ENCODE measurements at regions not wholly inside any gene's neighbourhood (a gene's known extent, or its start where the extent isn't known, plus 50 kb on each side); places are given as distances from the start of the nearest gene placed in this dataset.

DNA sequence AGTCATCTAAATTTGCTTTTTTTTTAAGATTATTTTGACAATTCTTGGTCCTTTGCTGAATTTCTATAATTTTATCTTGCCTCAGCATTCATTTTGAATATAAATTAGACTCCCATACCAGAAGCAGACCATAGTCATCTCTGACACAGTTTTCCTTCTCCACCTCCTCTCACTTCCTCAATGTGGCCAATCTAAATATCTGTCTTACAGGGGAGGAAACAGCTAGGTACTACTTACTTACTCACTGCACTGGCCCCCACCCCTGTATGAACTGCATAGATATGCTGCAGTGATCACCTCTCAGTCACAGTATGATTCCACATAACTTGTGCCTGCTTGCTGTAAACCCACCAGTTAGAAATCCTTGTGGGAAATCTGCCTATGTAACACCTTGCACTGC is 665.6 kb downstream of the FGF9 start:
- no peak for DNase-seq

DNA sequence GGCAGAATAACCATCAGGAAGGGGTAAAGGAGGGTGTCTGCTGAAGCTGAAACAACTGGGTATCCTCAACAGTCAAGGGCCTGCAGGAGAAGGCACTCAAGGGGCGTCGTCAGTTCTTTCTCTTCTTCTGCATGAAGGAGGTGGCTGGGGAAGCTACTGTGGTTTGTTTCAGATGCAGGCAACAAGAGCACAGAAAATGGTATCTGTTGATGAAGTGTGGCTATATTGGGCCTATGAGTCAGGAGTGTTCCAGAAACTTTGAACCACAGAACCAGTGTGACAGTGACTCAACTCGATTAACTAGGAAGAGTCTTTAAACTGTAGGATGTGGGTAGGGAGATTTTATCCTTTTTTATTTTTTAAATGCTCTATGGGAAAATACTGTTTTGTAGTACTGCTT is 686.3 kb downstream of the FGF9 start:
- DNase-seq = no peak

DNA sequence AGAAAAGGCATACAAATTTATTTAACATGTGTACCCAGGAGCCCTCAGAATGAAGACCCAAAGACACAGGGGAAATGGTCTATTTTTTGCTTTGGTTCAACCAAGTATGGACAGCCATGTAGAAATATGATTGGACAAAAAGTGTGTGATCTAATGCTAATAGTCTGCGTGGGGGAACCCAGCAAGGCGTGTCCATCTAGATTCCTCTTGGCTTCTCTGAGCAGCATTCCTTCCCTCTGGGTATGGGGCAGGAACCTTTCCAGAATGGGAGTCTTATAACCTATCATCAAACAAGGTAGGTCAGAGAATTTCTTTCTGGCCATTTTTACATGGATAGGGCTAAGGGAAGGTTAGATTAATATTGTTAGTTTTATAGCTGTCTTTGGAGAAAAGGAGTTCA is 698.2 kb downstream of the FGF9 start:
- DNase-seq = no peak

DNA sequence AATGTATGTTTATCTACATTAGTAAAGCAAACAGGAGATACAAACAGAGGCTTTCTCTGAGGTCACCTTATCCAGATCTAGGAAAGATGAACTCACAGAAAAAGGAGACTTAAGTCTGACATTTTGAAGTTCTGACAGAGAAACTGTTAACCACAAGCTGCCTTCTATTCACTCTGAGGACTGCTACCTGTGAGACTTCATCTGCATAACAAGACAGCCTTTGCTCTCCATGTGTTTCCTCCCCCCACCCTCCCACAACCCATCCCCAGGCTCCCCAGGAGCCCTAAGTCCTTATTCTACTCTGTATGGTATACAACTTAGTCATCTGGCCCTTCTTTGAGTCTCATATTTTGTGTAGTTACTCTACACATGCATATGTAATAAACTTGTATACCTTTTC is 699.0 kb downstream of the FGF9 start:
- DNase-seq = no peak

DNA sequence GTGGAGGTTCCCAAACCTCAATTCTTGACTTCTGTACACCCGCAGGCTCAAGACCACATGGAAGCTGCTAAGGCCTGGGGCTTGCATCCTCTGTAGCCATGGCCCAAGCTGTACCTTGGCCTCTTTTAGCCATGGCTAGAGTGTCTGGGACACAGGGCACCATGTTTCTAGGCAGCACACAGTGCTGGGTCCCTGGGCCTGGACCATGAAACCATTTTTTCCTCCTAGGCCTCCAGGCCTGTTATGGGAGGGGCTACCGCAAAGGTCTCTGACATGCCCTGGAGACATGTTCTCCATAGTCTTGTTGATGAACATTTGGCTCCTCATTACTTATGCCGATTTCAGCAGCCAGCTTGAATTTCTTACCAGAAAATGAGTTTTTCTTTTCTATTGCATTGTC is 701.4 kb downstream of the FGF9 start:
- no peak for DNase-seq

DNA sequence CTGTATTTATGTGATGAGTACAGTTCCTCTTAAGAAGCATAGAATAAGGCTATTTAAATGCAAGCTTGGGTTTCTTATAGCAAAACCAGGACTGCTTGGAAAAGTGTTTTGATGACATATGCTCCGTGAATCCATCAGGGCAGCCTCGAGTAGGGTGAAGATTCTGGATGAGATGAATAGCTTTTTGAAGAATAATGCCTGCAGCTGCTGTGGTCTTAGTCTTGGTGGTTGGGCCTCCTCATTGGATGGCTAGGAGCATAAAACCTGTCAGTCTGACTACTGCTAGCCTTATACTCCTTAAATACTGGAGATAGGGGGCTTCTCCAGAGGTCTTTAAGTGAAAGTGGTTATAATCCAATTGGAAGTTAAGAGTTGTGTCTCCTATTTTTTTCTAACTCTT is 704.3 kb downstream of the FGF9 start:
- DNase-seq = no peak

DNA sequence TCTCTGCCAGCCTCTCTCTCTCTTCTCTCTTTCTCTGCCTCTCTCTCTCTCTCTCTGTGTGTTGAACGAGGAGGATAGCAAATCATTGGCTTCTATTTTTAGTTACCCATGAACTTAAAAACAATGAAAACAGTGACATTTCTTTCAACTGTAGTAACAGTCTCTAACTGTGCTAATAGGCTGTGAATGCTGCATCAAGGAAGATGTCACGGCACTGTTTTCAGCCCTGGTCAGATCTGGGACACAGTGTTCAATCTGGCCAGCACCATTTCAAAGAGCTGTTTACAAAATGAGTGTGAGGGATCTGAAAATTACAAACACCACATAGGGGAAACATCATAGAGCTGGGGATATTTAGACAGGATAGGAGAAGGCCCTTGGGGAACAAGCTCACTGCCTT is 717.0 kb downstream of the FGF9 start:
- no peak for DNase-seq

DNA sequence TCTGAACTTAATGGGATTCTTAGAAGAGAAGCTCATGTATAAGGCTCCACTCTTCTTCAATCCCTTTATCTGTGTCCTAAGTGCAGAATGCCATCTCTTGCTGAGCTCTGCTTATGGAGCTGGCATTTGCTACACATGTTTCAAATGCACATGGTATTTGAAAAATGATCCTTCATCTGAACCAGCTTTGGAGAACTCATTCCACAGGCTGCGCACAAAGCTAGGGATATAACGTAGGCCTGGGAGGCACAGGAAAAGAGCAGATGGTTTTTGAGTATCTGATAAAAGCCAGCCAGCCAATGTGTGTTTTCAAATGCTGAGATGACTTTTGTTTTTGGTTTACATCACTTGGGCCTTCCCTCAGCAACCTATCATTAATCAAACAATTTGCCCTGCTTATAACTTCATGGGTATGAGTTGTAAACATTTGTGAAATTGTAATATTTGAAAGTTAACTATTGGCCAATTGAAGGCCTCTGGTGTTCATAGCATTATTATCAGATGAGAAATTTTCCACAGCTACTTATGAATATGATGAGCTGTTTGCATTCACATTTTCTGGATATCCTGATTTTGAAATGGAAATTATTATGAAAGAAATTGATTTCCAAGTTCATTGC is 729.0 kb downstream of the FGF9 start:
- DNase-seq = no peak

DNA sequence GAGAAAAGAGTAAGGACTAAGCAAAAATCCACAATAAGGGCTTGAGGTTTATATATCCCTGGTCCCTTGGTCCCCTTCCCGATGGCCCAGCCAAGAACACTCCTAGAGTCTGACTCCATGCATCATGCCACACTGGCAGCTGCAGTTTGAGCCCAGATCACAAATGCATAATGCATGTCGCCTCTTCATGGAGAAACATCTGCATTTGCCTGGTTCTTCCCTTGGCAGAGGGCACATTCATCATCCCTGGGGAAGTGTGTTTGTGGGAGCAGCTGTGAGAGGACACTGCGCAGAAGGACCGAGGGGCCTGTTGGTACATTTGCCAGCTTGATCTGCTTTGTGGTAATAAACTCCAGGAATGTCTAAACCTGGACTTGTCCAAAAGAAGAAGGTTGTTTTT is 731.8 kb downstream of the FGF9 start:
- no peak for DNase-seq

DNA sequence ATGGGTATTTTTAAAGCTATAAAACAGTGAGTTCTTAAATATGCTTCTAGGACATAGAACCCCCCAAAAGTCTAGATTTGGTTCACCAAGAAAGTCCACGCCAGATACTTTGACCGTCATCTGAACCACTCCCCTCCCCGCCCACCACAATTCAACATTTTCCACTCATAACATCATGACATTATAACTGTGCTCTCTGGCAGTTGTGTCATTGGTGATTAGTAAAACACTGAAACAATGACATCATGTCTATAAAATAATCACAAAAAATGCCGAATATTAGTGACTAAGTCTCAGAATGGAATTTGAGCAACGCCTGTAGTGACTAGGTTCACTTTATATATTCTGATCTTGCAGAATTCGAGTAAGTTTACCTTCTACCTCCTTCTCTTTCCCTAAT is 732.3 kb downstream of the FGF9 start:
- DNase-seq = no peak

DNA sequence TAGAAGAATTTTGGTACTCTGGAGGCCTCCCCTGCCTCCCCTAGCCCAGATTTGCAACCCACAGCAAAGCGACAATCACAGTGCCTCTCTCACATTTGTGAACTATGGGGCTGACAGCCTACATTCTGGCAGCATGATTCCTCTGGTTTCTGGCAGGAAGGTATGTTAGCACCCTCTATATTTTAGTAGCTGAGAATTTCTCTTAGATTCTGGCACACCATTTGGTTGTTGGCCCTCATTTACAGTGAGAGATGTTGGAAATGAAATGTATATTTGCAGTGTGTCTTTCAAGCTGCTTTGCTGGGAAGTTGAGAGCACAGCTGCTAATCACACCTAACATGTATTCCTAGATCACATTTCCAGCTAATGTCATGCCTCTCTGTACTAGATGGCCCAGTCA is 735.0 kb downstream of the FGF9 start:
- DNase-seq = no peak

DNA sequence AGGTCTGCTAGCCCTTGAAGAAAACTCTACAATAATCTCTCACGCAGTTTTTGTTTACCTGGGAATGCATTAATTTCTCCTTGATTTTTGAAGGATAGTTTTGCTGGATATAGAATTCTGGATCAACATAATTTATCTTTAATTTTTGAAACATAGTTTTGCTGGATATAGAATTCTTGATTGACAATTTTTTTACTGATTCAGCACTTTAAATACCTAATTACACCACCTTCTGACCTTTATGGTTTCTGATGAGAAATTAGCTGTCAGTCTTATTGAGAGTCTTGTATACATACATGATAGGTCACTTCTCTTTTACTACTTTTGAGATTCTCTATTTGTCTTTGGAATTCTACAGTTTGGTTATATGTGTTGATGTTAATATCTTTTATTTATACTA is 741.6 kb downstream of the FGF9 start:
- no peak for DNase-seq

DNA sequence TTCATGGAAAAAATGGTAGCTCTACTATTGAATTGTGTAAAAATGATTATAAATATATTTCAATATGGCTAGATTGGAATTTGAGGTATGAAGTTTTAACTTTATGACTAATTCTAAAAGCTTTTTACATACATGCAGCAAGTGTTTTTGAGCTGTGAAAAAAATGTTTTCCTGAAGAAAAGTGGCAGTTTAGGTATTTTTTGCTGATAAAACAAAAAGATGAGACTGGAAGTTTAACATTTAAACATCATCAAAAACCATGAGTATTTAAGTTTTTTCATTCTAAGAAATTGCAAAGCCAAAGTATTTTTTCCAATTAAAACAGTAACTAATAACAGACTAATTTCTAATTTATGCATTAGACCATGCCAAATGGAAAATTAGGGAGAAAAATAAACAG is 751.1 kb downstream of the FGF9 start:
- no peak for DNase-seq

DNA sequence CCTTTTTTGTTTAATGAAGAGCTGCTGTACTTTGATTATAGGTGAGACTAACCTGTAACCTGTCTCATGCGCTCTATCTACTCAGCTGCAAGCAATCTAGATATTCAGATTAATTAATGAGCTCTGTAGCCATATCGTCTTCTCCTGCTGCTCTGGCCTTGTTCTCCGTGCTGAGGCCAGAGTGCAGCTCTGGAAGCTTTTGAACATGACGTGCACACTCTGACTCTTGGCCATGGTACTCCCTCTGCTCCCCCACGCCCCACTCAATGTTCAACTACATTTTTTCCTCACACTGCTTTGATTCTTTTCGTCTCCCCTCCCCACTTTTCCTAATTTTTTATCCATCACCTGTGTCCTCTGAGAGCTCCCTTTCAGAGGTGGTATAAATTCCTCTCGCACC is 751.8 kb downstream of the FGF9 start:
- no peak for DNase-seq

DNA sequence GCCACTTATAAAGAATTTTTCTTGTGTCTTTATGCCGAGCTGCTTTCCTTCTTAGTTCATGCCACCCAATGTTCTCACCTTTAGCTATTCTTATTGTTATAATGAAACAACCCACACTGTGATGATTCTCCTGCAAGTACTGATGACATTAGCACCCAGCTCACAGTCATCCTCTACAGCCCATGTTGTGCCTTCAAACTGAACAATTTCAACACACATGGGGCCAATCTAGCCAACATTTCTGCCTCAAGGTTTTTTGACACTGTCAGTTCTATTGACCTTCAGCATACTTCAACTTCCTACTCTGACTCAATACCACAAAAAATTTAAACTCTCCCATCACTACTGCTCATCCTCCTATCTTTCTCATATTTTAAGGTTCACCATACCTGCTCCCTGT is 752.4 kb downstream of the FGF9 start:
- DNase-seq = no peak

DNA sequence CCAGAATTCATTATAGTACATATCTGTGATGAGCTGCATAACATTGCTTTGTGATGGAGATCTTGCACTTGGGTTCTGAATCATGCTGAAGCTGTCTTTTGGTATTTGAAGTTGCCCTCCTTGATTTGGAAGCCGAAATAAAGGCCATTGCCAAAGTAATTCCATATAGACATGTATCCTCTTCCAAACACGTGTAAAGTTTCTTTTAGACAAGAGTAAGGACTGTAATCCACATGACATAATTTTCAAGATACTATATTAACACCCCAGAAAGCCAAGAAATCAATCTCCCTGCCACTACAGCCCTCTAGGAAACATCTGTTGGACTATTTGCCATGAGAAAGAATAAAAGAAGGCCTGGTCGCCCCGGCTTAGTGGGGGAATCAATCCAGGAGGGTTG is 754.2 kb downstream of the FGF9 start:
- DNase-seq = no peak

DNA sequence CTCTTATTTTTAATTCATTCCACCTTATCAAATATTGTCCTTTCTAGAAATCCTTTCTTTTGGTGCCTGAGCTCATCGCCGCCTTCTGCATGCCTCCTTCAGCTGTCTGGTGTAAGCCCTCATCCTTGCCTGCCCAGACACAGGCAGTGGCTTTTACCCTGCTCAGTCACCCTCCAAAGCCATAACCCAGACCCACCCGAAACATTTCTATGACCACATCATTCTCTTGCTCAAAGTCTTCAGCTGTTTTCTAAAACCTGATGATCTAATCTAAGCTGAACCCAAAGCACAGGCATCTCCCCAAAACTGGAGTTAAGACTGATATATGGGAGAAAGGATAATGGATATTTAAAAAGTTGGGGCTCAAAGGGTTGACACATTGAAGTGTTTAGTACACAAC is 753.7 kb upstream of the SGCG start:
- DNase-seq = no peak

DNA sequence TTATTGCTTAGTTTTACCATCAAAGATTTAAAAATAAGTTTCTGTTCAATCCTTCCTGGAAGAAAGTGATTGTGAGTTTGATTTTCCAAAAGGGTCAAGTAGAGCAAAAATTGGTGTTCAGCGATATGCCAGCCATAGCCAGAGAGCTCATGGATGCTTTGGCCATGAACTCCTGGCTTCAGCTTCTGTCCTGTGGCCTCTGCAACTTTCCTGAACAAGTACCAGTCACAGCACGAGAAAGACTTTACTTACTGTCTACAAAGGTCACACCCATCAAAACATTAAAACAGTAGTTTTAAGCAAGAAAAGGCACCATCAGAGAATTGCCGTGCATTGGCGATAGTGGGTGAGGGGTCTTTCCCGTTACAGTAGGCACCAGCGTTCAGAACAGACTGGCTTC is 753.0 kb upstream of the SGCG start:
- DNase-seq = no peak

DNA sequence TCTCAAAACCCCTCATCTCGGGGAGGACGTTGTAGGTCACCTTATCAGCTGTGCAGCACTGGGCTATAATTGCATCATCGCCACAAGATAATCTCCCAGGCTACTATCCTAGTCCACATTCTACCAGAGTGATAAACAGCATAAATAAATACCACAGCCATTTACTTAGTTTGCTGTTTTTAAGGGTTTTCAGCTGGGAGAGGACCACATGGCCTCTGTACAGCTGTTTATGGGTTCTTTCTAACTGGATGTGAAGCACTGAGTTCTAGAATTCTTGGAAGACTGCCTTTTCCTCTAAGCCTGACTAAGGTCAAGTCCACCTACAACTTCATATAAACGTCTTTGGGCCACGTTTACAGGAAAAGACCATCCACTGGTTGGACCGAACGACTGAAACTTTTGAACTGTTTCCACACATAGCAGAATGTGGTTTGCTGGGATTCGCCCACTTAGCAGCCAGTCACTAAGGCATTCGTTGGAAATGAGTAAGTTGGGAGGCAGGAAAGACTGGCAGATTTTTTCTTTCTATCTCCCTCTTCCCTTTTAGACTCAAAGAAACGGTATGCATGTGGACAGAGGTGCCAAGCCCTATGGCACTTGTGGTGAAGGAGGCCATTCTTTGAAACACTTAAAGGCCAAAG is 752.5 kb upstream of the SGCG start:
- no peak for DNase-seq

DNA sequence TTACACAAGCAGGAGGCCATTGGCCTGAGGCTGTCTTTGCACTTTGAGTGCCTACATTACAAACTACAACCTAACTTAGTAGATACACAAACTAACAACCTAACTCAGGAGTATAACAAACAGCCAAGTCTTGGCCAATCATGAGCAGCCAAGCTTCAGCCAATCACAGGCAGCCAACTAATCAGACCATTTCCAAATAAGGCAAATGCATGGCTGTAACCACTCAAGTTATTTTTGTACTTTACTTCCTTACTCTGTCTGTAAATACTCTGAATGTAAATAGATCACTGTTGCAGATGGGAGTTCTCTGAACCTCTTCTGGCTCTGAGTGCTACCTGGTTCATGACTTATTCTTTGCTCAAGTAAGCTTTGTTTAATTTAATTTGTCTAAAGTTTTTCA is 748.1 kb upstream of the SGCG start:
- DNase-seq = no peak

DNA sequence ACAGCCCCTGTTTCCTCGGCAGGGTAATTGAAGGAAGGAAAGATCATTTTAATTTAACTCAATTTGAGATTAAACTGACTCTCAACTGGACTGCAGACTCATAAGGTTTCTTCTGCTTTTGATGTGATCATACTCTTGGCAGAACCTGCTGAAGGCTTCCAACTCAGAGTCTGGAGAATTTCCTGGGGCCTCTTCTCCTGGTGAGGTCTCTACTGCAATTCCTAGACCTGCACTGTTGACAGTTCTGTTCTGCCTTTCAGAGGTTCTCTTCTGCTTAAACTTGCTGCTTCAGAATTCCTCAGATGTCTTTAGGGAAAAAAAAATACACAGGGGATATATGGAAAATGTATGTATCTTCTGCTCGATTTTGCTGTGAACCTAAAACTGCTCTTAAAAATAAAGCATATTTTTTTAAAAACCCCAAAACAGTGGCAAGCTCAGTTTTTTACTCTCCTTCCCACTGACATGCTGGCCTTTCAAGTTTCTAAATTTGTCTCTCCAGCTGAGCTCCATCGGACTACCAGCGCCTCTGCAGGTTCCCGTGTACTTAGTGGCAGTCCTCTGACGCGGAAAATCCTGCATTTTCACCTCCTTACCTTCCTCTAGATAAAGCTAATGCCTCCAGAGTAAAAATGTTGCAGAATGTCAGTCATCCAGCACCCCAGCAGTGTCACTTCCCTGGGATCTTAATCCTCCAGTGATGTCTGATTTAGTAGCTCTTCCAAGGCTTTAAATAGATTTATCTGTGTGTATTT is 733.5 kb upstream of the SGCG start:
- no peak for DNase-seq

DNA sequence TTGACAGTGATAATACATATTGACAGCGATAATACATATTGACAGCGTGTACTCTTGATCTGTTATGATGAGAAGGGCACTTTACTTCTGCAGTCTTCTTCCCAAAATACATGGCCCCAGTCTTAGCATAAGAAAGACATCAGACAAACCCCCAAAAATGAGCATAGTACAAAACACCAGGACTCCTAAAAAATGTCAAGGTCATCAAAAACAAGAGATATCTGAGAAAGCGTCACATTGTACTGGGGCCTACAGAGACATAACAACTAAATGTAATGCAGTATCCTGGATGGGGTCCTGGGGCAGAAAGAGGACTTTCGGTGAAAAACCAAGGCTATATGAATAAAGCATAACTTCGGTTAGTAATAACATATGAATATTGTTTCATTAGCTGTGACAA is 731.5 kb upstream of the SGCG start:
- no peak for DNase-seq

DNA sequence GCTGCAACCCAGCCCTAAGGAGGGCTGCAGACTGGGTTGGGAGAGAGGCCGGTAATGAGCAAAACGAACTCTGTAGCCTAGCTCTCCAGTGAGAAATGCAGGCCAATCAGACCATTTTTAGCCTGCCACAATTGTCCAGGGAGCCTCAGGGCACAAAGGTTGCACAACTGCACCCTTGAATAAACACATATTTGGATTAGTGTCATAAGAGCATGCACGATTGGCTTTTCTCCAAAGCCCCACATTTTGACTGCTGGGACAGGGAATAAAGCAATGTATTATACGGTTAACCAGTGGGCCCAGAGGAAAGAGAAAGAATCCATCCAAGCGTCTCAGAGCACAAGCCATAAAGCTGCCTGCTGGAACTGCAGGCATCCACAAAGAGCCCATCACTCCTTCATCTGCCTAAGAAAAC is 729.4 kb upstream of the SGCG start:
- no peak for DNase-seq

DNA sequence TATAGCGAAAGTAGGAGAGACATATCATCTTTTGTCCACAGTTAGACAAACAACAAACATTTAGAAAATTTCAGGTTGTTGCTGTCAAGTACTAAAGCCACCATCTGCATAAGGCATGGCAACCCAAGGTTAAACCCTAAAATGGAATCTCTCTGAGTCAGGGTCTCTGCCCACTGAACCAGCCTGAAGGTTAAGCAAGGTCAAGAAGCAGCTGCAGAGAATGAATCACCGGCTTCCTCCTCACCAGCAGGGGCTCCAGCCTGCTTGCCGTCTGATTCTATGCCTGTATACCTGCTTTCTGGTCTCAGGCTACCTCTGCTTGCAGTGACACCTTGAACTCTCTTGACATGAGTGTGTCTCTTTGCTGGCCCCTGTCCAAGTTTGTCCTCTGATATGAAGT is 726.2 kb upstream of the SGCG start:
- DNase-seq = no peak

DNA sequence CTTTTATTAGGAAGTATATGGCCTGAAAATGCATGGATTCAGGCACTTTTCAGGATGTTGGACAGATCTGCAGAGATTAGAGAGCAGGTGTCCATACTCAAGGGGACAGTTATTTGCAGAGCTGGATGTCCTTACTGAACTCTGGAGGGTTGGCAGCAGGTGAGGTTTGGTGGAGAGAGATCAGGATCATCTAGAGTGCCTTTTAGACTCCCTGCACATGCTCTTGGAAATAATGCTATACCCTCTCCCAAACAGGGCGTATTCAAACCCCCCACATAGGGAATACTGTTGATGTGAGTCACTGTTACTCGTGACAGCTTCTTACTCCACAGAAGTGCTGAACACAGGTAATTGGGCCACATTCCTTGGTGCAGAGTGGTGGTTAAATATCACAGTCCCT is 725.7 kb upstream of the SGCG start:
- no peak for DNase-seq

Measured in activated gamma-delta T cell (primary cell).